NOMO-1 (cell line): ENCODE measurements at regions not wholly inside any gene's neighbourhood (a gene's known extent, or its start where the extent isn't known, plus 50 kb on each side); places are given as distances from the start of the nearest gene placed in this dataset.

Source experiments
- DNase-seq, 2 experiments: peaks; one replicate each; lab custom pipeline; 2025; ENCODE audit not compliant: unreplicated experiment in 2 of 2; lab: John Stamatoyannopoulos, UW

DNA sequence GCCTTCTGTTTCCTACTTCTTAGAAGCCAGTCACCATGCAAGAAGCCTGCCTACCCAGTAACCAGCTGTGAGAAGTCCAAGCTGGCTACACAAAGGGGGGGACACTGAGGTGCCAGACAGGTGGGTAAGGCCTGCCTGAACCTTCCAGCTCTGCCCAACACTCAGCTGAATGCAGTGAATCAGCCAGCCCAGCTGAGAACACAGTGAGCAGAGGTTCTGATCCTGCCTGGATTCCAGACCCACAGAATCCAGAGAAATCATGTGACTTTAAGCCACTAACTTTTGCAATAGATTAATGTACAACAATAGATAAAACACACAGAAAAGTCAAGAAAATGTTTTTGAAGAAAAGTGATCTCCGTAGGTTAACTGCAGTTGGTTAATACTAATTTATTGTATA is 151.7 kb downstream of the EFNB2 start:
- no peak for DNase-seq

- DNase-seq, result no peak
These were observed 152.9 kb downstream of the EFNB2 start for GRCh38 chr13:106382534-106382933.

DNA sequence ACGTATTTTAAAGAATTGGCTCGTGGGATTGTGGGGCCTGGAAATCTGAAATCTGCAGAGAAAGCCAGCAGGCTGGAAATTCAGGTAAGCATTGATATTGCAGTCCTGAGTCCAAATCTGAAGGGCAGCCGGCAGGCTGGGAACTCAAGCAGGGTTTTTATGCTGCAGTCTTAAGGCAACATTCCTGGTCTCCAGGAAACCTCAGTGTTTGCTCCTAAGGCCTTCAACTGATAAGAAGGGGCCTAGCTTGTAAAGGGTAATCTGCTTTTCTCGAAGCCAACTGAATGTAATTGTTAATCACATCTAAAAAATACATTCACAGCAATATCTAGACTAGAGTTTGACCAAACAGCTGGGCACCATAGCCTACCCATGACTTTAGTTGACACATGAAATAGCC is 154.4 kb downstream of the EFNB2 start:
- DNase-seq, result no peak

DNA sequence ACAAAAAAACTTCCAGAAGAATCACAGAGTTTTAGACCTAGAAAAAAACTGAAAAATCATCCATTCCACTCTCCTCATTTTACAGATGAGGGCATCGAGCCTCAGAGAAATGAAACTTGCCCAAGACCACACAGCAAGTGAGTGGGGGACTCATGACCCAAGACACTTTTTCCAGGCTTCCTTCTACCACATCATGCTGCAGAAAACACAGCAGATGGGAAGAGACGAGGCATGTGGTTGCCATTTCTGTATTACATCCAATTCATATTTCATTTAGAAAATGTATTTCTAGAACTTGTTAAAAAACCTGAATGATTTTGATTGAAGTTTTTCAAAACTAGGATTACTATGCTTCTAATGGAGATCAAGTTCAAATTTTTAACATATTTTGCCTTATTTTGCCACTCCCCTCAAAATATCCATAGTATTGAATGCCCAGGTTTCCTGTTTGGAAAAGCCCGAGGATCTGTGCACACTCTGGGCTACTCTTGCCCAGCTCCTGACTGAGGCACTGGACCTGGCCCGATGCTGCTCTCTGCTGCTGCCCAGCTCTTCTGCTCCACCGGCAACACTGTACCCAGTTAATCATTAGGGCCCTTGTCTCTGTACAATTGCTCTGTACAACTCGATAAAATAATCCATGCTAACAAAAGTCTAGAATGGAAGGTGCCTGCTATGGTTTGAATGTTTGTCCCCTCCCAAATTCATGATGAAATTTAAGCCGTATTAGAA is 157.4 kb downstream of the EFNB2 start:
- DNase-seq, result no peak

- no peak for DNase-seq
These were observed 158.1 kb downstream of the EFNB2 start for GRCh38 chr13:106377341-106377740.

GRCh38 chr13:106376401-106377112 is 158.9 kb downstream of the EFNB2 start:
- DNase-seq, result no peak

GRCh38 chr13:106375085-106375484 is 160.4 kb downstream of the EFNB2 start:
- no peak for DNase-seq

DNA sequence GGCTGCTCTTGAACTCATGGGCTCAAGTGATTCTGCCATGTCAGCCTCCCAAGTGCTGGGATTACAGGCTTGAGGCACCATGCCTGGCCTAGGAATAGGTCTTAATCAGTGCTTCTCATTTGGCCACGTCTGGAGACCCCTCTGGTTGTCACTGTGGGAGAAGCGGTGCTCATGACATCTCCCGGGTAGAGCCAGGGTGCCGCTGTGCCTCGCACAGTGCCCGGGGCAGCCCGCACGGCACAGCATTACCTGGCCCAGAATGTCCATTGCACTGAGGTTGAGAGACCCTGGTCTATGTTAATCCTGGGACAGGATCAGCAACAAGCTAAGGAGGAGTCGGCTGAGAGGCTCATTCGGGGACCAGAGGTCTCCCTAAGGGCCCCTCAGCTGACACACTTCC is 160.8 kb downstream of the EFNB2 start:
- DNase-seq, result no peak

DNA sequence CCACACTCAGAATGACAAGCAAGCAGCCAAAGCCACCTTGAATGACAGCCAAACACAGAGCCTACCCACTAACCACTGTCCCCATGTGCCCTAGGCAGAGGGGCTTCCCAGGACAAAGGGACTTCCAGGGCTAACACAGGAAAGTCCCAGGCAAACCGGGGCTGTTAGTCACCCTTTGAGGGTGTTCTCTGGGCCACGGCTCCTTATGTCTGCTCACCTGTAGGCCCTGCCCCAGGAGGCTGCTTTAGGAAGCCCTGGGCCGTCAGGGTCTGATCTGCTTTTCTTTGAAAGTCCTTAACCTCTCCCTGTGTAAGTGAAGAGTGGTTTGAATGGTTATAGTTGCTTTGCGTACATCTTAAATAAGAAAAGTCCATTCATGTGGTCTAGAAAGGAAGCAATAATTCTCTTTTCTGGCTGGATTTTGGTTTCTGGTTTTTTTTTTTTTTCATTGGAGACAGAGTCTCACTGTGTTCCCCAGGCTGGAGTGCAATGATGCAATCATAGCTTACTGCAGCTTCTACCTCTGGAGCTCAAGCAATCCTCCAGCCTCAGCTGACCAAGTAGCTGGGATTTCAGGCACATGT is 161.4 kb downstream of the EFNB2 start:
- no peak for DNase-seq

GRCh38 chr13:106373304-106373988 is 162.0 kb downstream of the EFNB2 start:
- no peak for DNase-seq

GRCh38 chr13:106372199-106373155 is 163.0 kb downstream of the EFNB2 start:
- DNase-seq, result peak in 1 of 2 experiments; percentile 39

DNA sequence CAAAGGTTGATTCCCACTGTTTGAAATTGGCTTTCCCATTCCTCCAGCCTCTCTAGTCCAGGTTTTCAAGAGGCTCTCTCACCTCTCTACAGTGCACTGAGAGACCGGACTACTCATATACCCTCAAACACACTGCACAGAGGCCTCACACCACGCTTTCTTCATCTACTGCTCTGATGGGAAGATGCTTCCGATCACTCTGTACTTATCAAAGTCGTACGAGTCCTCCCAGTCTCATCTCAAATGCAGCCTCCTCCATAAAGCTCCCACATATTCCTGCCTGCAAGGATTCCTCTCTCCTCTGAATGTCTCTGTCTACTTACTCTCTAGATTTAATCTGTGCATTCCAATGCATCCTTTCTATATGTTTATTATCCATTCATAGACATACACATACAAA is 164.4 kb downstream of the EFNB2 start:
- DNase-seq, result no peak

DNA sequence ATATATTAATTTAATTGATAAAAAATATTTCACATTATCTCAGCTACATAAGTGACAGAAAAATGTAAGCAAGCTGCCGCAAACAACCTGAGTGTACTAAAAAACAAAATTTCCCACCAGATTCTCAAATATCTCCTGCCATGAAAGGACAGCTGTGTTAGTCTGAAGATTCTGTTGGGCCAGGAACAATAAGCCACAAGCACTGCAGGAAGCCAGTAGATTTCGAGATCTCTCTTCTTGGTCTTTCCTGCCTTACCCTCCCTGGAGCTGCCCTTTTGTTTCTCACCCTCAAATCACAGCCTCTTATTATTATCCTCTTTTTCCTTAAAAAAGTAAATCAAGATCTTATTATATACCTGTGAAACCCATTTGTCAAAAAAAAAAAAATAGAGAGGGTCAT is 165.6 kb downstream of the EFNB2 start:
- no peak for DNase-seq

- no peak for DNase-seq
These were observed 166.4 kb downstream of the EFNB2 start for GRCh38 chr13:106369091-106369490.

GRCh38 chr13:106367361-106367971 is 168.0 kb downstream of the EFNB2 start:
- DNase-seq, result no peak

DNA sequence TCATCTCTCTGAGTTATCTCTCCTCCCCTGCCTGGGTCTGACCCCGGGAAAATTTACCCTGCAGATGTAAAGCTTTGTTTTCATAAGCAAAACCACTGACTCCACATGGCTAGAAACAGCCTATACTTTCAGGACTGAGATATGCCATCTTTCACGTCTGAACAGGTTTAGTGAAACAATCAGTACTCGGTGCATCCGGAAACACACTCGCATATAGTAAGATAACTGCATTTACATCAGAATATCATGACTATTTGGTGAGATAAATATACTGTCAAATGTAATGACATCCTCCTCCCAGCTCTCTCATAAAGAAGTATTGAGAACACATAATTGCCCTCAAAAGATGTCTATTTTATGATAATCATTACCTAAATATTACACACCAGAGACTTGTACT is 172.8 kb downstream of the EFNB2 start:
- no peak for DNase-seq

DNA sequence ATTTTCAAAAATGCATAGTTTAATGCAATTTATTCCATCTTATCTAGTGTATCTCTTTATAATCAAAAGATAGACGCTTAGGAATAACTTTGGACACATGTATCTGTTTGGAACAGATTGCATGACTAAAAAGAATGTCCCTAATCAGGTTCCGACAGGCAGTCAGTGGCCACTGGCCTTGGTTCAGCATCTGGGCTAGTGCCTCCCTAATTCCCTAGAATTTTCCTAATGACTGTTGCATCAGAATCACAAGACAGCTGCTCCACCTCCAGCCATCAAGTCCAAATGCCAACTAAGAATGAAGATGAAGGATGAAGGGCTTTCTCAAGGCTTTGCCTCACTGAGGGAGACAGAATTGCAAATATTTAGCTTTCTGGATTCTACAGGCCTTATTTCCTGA is 173.8 kb downstream of the EFNB2 start:
- DNase-seq, result no peak

- DNase-seq, result no peak
These were observed 178.3 kb downstream of the EFNB2 start for GRCh38 chr13:106357198-106357597.

DNA sequence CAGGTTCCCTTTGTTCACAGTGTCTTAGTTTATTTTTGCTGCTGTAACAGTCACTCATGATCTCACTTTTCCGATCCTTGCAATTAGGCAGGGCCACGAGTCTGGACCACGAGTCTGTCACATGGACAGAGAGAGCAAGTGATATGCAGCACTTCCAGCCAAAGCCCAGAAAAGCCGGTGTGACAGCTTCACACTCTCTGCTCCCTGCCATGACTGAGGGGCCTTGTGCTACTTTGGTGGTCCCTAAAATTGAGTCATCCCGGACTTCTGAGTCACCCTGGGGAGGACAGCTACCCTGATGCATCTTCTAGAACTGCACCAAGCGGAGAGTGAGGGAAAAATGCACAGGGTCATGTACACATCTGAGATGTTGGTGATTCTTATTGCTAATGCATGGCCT is 179.6 kb downstream of the EFNB2 start:
- no peak for DNase-seq

DNA sequence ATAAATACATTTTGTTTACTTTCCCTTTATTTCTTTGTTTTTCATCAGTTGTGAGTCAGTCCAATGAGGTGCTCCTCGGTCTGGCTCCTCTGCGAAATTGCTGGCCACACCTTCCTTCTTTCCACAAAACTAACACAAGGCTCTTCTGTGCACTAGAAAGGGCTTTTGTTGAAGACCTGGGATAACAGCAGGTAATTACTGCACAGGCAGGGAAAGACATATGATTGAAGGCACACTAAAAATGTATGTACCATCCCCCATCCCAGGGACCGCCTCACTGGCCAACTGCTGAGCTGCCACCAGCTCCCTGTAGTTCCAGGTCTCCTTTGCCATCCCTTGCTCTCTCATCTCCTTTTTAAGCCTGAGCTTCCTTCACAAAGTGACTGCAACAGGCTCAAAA is 180.5 kb downstream of the EFNB2 start:
- no peak for DNase-seq
